SH-SY5Y (cell line): ENCODE measurements at regions not wholly inside any gene's neighbourhood (a gene's known extent, or its start where the extent isn't known, plus 50 kb on each side); places are given as distances from the start of the nearest gene placed in this dataset.

Source experiments
- GATA2 ChIP-seq: IDR thresholded peaks from 2 replicates; pipeline ENCODE4 v1.6.1; 2011; ENCODE audit warnings: mild to moderate bottlenecking, low read depth, low read length
- GATA3 ChIP-seq: IDR thresholded peaks from 2 replicates; pipeline ENCODE4 v1.6.1; 2011; ENCODE audit warnings: low read depth, mild to moderate bottlenecking, low read length, moderate library complexity

GRCh38 chr10:107656932-107657331, 492.4 kb upstream of the SORCS1 start:
- TF ChIP-seq GATA3 (no peak), GATA2 (no peak)
